Stomach (tissue), 8 donors: ENCODE measurements at regions not wholly inside any gene's neighbourhood (a gene's known extent, or its start where the extent isn't known, plus 50 kb on each side); places are given as distances from the start of the nearest gene placed in this dataset.

ENCODE experiments used
- DNase-seq, 2 donors: peaks; one replicate each; pipeline versions ENCODE4 v3.0.0 to v3.0.0-alpha.2; 2013 to 2019
- H3K27ac ChIP-seq, 5 donors: fragments of 200-600 bp in 4 of 5; sonication (generic) in 4 of 5; one replicate each; pipeline ENCODE4 v1.5.1; 2013 to 2019; ENCODE audit warnings: mild to moderate bottlenecking in 1 of 5, moderate library complexity in 1 of 5
- H3K27me3 ChIP-seq, 3 donors: fragments of 200-600 bp; sonication (generic); one replicate each; pipeline ENCODE4 v1.5.1; 2017 to 2019; ENCODE audit warnings: mixed run types in 1 of 3
- H3K36me3 ChIP-seq, 4 donors: fragments of 200-600 bp; sonication (generic); 1 replicate in 3 of 4; 2 replicates in 1 of 4; pipeline ENCODE4 v1.5.1; 2016 to 2019
- H3K4me1 ChIP-seq, 4 donors: fragments of 200-600 bp; sonication (generic); one replicate each; pipeline ENCODE4 v1.5.1; 2016 to 2019
- H3K4me3 ChIP-seq, 4 donors: fragments of 200-600 bp; sonication (generic) in 3 of 4; one replicate each; pipeline ENCODE4 v1.5.1; 2016 to 2019; ENCODE audit warnings: mild to moderate bottlenecking in 1 of 4
- H3K9me3 ChIP-seq, 4 donors: fragments of 200-600 bp; sonication (generic); one replicate each; pipeline ENCODE4 v1.5.1; 2016 to 2019
- CTCF ChIP-seq, 7 experiments: fragments of 450-650 bp in 4 of 7; fragments of 200-600 bp in 3 of 7; sonication (generic) in 3 of 7; IDR thresholded peaks; one replicate each; pipeline ENCODE4 v1.5.1; 2016 to 2019; ENCODE audit warnings: antibody characterized with exemption in 7 of 7, control low read depth in 2 of 7, mild to moderate bottlenecking in 1 of 7
- EP300 ChIP-seq: sonication (generic); formaldehyde crosslinking; IDR thresholded peaks from one replicate; pipeline ENCODE4 v1.6.1; 2017; ENCODE audit warnings: antibody characterized with exemption
- POLR2A ChIP-seq, 4 donors: fragments of 450-650 bp; IDR thresholded peaks; one replicate each; pipeline ENCODE4 v1.6.1; 2016; ENCODE audit warnings: antibody characterized with exemption in 4 of 4, control low read depth in 2 of 4, mild to moderate bottlenecking in 1 of 4, moderate library complexity in 1 of 4
- POLR2AphosphoS5 ChIP-seq, 3 donors: sonication (generic); formaldehyde crosslinking; IDR thresholded peaks; one replicate each; pipeline ENCODE4 v1.6.1; 2016; ENCODE audit warnings: antibody characterized with exemption in 3 of 3
- WGBS, 5 donors: extraction: QIAGEN DNeasy Blood & Tissue Kit in 3 of 5; methylation state at CpG; one replicate each; pipeline versions ENCODE4 v1.1.5 to v1.1.7; 2013 to 2018; 5-methylcytosine and 5-hydroxymethylcytosine counted together
- intact Hi-C: fragments of 100-400 bp; cut with DNase I; formaldehyde crosslinking; loops from one replicate; pipeline ENCODE4 v1.15.1; 2023; ENCODE audit warnings: low total_unique reads
- donor health status: healthy with polysubstance abuse.
- donor health status: Bipolar disorder and iron deficiency.
- donor health status: healthy.

- Histone ChIP-seq H3K27ac (no peak overlapping the region), H3K36me3 (no peaks in the 10 kb centered on the region), H3K9me3 (no peaks in the 10 kb centered on the region), H3K4me3 (no peak overlapping the region), H3K4me1 (no peaks in the 10 kb centered on the region), H3K27me3 (no peaks in the 10 kb centered on the region)
- no peak for DNase-seq
- intact Hi-C loops = no loop called here
- 86 to 95% (median 92%) methylated on average over 4 of the region's 4 CpGs for WGBS, 5 donors
- TF ChIP-seq POLR2AphosphoS5 (IDR thresholded peaks at IDR 0.05) (no peak), POLR2A (IDR thresholded peaks at IDR 0.05) (no peak), EP300 (no peak), CTCF (IDR thresholded peaks at IDR 0.05) (no peak)
Observed at GRCh38 chr2:59720296-59720866, 833.1 kb downstream of the BCL11A start.

DNA sequence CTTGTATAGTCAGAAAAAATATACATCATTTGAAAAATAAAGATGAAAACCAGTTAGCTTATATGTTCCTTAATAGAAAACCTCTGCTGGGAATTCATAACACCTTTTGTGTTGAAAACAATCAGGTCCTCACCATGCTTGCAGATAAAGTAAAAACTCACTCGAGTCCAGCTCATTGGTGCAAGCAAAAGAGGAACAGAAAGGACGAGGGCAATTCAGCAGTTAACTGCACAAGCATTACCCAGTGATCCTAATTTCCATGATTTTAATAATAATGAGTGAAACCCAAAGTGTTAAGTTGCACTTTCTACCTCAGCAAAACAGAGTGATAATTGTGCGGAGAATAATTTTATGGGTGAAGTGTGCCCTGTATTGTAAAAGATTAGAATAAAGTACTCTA is 839.9 kb downstream of the BCL11A start:
- no peak overlapping the region for H3K27ac ChIP-seq
- H3K4me3 ChIP-seq = no peak overlapping the region
- H3K36me3 ChIP-seq = no peaks in the 10 kb centered on the region
- no peak for DNase-seq
- intact Hi-C loops = no loop called here
- TF ChIP-seq POLR2AphosphoS5 (IDR thresholded peaks at IDR 0.05) = no peak
- no peak for TF ChIP-seq POLR2A (IDR thresholded peaks at IDR 0.05)
- TF ChIP-seq EP300 = no peak
- TF ChIP-seq CTCF (IDR thresholded peaks at IDR 0.05) = no peak
- WGBS, 5 donors = 74 to 83% (median 81%) methylated on average over 3 of the region's 3 CpGs
- no peaks in the 10 kb centered on the region for H3K9me3 ChIP-seq
- no peaks in the 10 kb centered on the region for H3K4me1 ChIP-seq
- H3K27me3 ChIP-seq = no peaks in the 10 kb centered on the region

- intact Hi-C loops = no loop called here
Observed at GRCh38 chr2:59711121-59711520, 842.3 kb downstream of the BCL11A start.

GRCh38 chr2:59706729-59707128 is 846.7 kb downstream of the BCL11A start:
- Histone ChIP-seq H3K9me3 (peaks cover 0 to 9% (median 8%) of the 10 kb centered on the region in 4 donors), H3K36me3 (no peaks in the 10 kb centered on the region), H3K4me1 (no peaks in the 10 kb centered on the region), H3K27me3 (no peaks in the 10 kb centered on the region), H3K4me3 (no peak overlapping the region), H3K27ac (no peak overlapping the region)
- 84 to 90% (median 88%) methylated on average over 4 of the region's 4 CpGs for WGBS, 5 donors
- TF ChIP-seq CTCF (IDR thresholded peaks at IDR 0.05) (no peak), POLR2A (IDR thresholded peaks at IDR 0.05) (no peak), EP300 (no peak), POLR2AphosphoS5 (IDR thresholded peaks at IDR 0.05) (no peak)
- DNase-seq = no peak
- intact Hi-C loops = no loop called here

More at GRCh38 chr2:59711121-59711520, 842.3 kb downstream of the BCL11A start:
- TF ChIP-seq EP300 (no peak), POLR2A (IDR thresholded peaks at IDR 0.05) (no peak)
- DNase-seq = no peak
- no peaks in the 10 kb centered on the region for H3K27me3 ChIP-seq
- no peak overlapping the region for H3K27ac ChIP-seq
- no peak overlapping the region for H3K4me3 ChIP-seq
- H3K36me3 ChIP-seq = no peaks in the 10 kb centered on the region
- no peaks in the 10 kb centered on the region for H3K4me1 ChIP-seq
- H3K9me3 ChIP-seq = no peaks in the 10 kb centered on the region

GRCh38 chr2:59703796-59704195 is 849.7 kb downstream of the BCL11A start:
- no peaks in the 10 kb centered on the region for H3K36me3 ChIP-seq
- 83 to 86% (median 85%) methylated on average over 1 of the region's 1 CpG for WGBS, 5 donors
- intact Hi-C loops = no loop called here
- no peak overlapping the region for H3K4me3 ChIP-seq
- TF ChIP-seq POLR2A (IDR thresholded peaks at IDR 0.05) (no peak), EP300 (no peak), CTCF (IDR thresholded peaks at IDR 0.05) (no peak), POLR2AphosphoS5 (IDR thresholded peaks at IDR 0.05) (no peak)
- H3K4me1 ChIP-seq = no peaks in the 10 kb centered on the region
- H3K9me3 ChIP-seq = peaks cover 0 to 9% (median 8%) of the 10 kb centered on the region in 4 donors
- H3K27me3 ChIP-seq = no peaks in the 10 kb centered on the region
- DNase-seq = no peak
- H3K27ac ChIP-seq = no peak overlapping the region
